Mesothelial cell of epicardium (in vitro differentiated cells): ENCODE measurements at regions not wholly inside any gene's neighbourhood (a gene's known extent, or its start where the extent isn't known, plus 50 kb on each side); places are given as distances from the start of the nearest gene placed in this dataset.

ENCODE experiments used
- DNase-seq, 2 experiments: peaks; one replicate each; pipeline ENCODE4 v3.0.0; 2021; ENCODE audit warnings: low spot score in 2 of 2; ENCODE audit not compliant: unreplicated experiment in 2 of 2
- H3K27ac Mint-ChIP-seq: 2 replicates; pipeline ENCODE4 v1.8.0; 2021; ENCODE audit warnings: mixed read lengths
- H3K27me3 Mint-ChIP-seq: 2 replicates; pipeline ENCODE4 v1.8.0; 2021; ENCODE audit warnings: low read depth, mixed read lengths
- H3K36me3 Mint-ChIP-seq: 2 replicates; pipeline ENCODE4 v1.8.0; 2021; ENCODE audit warnings: mixed read lengths
- H3K4me1 Mint-ChIP-seq: 2 replicates; pipeline ENCODE4 v1.8.0; 2021; ENCODE audit warnings: mixed read lengths
- H3K4me3 Mint-ChIP-seq: 2 replicates; pipeline ENCODE4 v1.8.0; 2021; ENCODE audit warnings: mild to moderate bottlenecking, moderate library complexity, mixed read lengths
- H3K9me3 Mint-ChIP-seq: 2 replicates; pipeline ENCODE4 v1.8.0; 2021; ENCODE audit warnings: mixed read lengths
- CTCF ChIP-seq: fragments of 200-600 bp; sonication (generic); IDR thresholded peaks from one replicate; pipeline ENCODE4 v1.5.0; 2021; ENCODE audit warnings: antibody characterized with exemption; ENCODE audit not compliant: unreplicated experiment

DNA sequence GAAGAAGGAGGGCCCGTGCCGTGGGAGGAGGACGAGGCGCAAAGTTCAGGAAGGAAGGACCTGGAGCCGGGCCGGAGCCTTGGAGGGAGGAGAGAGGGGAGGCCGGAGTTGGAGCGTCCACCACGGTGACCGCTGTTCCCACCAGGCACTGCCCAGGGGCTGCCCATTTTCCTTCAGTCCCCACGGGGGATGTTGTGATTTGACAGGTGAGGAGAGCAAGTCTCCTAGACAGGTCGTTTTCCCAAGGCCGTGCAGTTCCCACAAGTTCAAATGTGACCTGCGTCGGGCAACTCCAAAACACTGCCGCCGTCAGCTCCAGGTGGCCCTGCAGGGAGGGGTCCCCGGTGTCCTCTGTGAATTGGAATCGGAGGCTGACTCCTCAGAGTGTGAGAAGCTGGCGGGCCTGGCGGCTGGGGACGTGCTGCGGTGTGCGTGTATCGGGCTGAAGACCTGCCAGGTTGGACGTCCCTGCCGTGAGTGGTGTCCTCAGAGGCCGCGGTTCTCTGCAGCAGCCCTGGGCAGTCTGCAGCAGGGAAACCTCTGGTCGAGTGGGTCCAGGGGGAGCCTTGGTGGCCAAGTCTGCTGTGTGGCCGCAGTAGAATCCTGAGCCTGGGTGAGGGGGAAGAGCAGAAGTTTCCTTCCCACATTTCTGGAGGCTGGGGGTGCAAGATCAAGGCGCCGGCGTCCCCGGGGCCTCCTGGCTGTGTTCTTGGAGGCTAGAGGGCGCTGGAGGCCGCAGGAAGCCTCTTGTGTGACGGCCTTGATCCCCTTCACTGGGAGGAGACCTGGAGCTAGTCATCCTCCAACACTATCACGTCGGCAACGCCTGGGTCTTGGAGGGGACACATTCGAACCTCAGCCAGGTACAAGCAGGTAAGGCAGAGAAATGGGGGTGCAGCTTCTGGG lies 115.1 kb upstream of the FRMD1 start:
- DNase-seq: no peak
- no peak overlapping the region for H3K4me3 Mint-ChIP-seq
- no peaks in the 10 kb centered on the region for H3K36me3 Mint-ChIP-seq

GRCh38 chr6:168192901-168193815 lies 114.1 kb upstream of the FRMD1 start:
- no peak overlapping the region for H3K27ac Mint-ChIP-seq
- no peaks in the 10 kb centered on the region for H3K36me3 Mint-ChIP-seq
- DNase-seq: peak in 1 of 2 experiments; percentile 27
- H3K4me3 Mint-ChIP-seq: no peak overlapping the region
- no peak for TF ChIP-seq CTCF
- H3K27me3 Mint-ChIP-seq: peaks cover 4% of the 10 kb centered on the region
- H3K9me3 Mint-ChIP-seq: no peaks in the 10 kb centered on the region
- peaks cover 2% of the 10 kb centered on the region for H3K4me1 Mint-ChIP-seq

More for the DNA sequence above, 115.1 kb upstream of the FRMD1 start:
- Mint-ChIP-seq H3K9me3 (no peaks in the 10 kb centered on the region), H3K4me1 (peaks cover 2% of the 10 kb centered on the region), H3K27ac (no peak overlapping the region), H3K27me3 (peaks cover 4% of the 10 kb centered on the region)
- no peak for TF ChIP-seq CTCF

- H3K9me3 Mint-ChIP-seq: no peaks in the 10 kb centered on the region
- H3K4me3 Mint-ChIP-seq: no peak overlapping the region
- DNase-seq: peak in 1 of 2 experiments; percentile 32
- H3K36me3 Mint-ChIP-seq: no peaks in the 10 kb centered on the region
- no peak overlapping the region for H3K27ac Mint-ChIP-seq
- peaks cover 4% of the 10 kb centered on the region for H3K27me3 Mint-ChIP-seq
- peaks cover 2% of the 10 kb centered on the region for H3K4me1 Mint-ChIP-seq
- no peak for TF ChIP-seq CTCF
Observed at GRCh38 chr6:168192195-168192900, 113.3 kb upstream of the FRMD1 start.

GRCh38 chr6:168190646-168191443 lies 111.8 kb upstream of the FRMD1 start:
- Mint-ChIP-seq H3K4me1 (peaks cover 2% of the 10 kb centered on the region), H3K36me3 (no peaks in the 10 kb centered on the region), H3K4me3 (no peak overlapping the region), H3K9me3 (peaks cover 6% of the 10 kb centered on the region), H3K27me3 (peaks cover 4% of the 10 kb centered on the region), H3K27ac (no peak overlapping the region)
- peak in 1 of 2 experiments; percentile 7 for DNase-seq
- TF ChIP-seq CTCF: no peak

DNA sequence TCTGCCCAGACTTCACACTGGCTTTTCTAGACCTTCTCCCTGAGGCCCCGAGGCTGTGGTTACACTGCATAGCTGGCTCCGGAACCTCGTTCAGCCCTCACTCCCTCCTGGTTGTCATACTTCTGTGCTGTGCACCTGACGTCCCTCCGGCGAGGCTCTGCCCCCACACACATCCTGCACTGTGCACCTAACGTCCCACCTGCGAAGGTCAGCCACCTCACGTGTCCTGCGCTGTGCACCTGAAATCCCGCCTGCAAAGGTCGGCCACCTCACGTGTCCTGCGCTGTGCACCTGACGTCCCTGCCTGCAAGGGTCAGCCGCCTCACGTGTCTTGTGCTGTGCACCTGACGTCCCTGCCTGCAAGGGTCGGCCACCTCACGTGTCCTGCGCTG lies 111.0 kb upstream of the FRMD1 start:
- Mint-ChIP-seq H3K27me3 (peaks cover 4% of the 10 kb centered on the region), H3K36me3 (no peaks in the 10 kb centered on the region), H3K27ac (no peak overlapping the region), H3K4me3 (no peak overlapping the region), H3K9me3 (peaks cover 6% of the 10 kb centered on the region), H3K4me1 (peaks cover 2% of the 10 kb centered on the region)
- no peak for TF ChIP-seq CTCF
- DNase-seq: no peak
